Fibroblast of lung (primary cell): ENCODE measurements at regions not wholly inside any gene's neighbourhood (a gene's known extent, or its start where the extent isn't known, plus 50 kb on each side); places are given as distances from the start of the nearest gene placed in this dataset.

Experiments
- DNase-seq, 2 donors: peaks; one replicate each; pipeline versions ENCODE4 v3.0.0 to v3.0.0-alpha.2; 2010; ENCODE audit warnings: low read depth in 2 of 2
- H2AFZ ChIP-seq: 2 replicates; pipeline ENCODE4 v1.5.1; 2012; ENCODE audit warnings: low read length, control low read depth, inconsistent platforms
- H3K27ac ChIP-seq: 2 replicates; pipeline ENCODE4 v1.5.1; 2011; ENCODE audit warnings: low read length, control low read depth; ENCODE audit not compliant: insufficient read depth
- H3K27me3 ChIP-seq: 2 replicates; pipeline ENCODE4 v1.5.1; 2011; ENCODE audit warnings: mild to moderate bottlenecking, low read length; ENCODE audit not compliant: control insufficient read depth, insufficient read depth
- H3K36me3 ChIP-seq: 2 replicates; pipeline ENCODE4 v1.5.1; 2011; ENCODE audit warnings: low read length; ENCODE audit not compliant: control insufficient read depth, insufficient read depth
- H3K4me1 ChIP-seq: 2 replicates; pipeline ENCODE4 v1.5.1; 2011; ENCODE audit warnings: low read length; ENCODE audit not compliant: control insufficient read depth, insufficient read depth; ENCODE audit errors: extremely low read depth
- H3K4me2 ChIP-seq: 2 replicates; pipeline ENCODE4 v1.5.1; 2011; ENCODE audit warnings: low read length, control low read depth; ENCODE audit not compliant: insufficient read depth; ENCODE audit errors: extremely low read depth
- H3K4me3 ChIP-seq, 4 experiments: fragments of 200-600 bp in 1 of 4; sonication (generic) in 1 of 4; replicated peaks in 1 of 4; 2 replicates each; pipeline ENCODE4 v1.5.1; 2011 to 2016; ENCODE audit warnings: low read length in 4 of 4, low read depth in 3 of 4, mild to moderate bottlenecking in 3 of 4, control low read depth in 2 of 4, inconsistent platforms in 1 of 4, mixed read lengths in 1 of 4; ENCODE audit not compliant: insufficient read depth in 1 of 4; ENCODE audit errors: control extremely low read depth in 1 of 4
- H3K79me2 ChIP-seq: 2 replicates; pipeline ENCODE4 v1.5.1; 2012; ENCODE audit warnings: mild to moderate bottlenecking, low read length, inconsistent platforms; ENCODE audit not compliant: control insufficient read depth, insufficient read depth
- H3K9ac ChIP-seq: 2 replicates; pipeline ENCODE4 v1.5.1; 2011; ENCODE audit warnings: mild to moderate bottlenecking, low read length, control low read depth; ENCODE audit not compliant: insufficient read depth
- H3K9me3 ChIP-seq: 2 replicates; pipeline ENCODE4 v1.5.1; 2012; ENCODE audit warnings: low read depth, low read length; ENCODE audit not compliant: control insufficient read depth, insufficient read depth
- H4K20me1 ChIP-seq: 2 replicates; pipeline ENCODE4 v1.5.1; 2011; ENCODE audit warnings: low read length; ENCODE audit not compliant: control insufficient read depth, insufficient read depth; ENCODE audit errors: extremely low read depth
- EZH2 ChIP-seq: IDR thresholded peaks from 2 replicates; pipeline ENCODE4 v1.5.1; 2012; ENCODE audit warnings: low read length, control low read depth, mild to moderate bottlenecking; ENCODE audit errors: missing control alignments
- TF ChIP-seq, protein P1 (sequence below), 2 donors: IDR thresholded peaks in 1 of 2; conservative IDR thresholded peaks in 1 of 2; 1 replicate in 1 of 2; 2 replicates in 1 of 2; pipeline ENCODE4 v1.5.1; 2011 to 2012; ENCODE audit warnings: low read length in 2 of 2, control low read depth in 1 of 2, inconsistent platforms in 1 of 2, low read depth in 1 of 2, mild to moderate bottlenecking in 1 of 2

- H3K36me3 ChIP-seq, result no peaks in the 10 kb centered on the region
- no peak overlapping the region for H3K4me2 ChIP-seq
- H4K20me1 ChIP-seq, result no peaks in the 10 kb centered on the region
- no peak overlapping the region for H3K27ac ChIP-seq
- H3K9ac ChIP-seq, result no peak overlapping the region
- H3K4me1 ChIP-seq, result no peaks in the 10 kb centered on the region
- H2AFZ ChIP-seq, result no peak overlapping the region
- H3K9me3 ChIP-seq, result no peaks in the 10 kb centered on the region
- H3K4me3 ChIP-seq, result no peak overlapping the region
- DNase-seq, result no peak
- no peaks in the 10 kb centered on the region for H3K79me2 ChIP-seq
- H3K27me3 ChIP-seq, result no peaks in the 10 kb centered on the region
- no peak for TF ChIP-seq EZH2
- TF ChIP-seq, protein P1, sequence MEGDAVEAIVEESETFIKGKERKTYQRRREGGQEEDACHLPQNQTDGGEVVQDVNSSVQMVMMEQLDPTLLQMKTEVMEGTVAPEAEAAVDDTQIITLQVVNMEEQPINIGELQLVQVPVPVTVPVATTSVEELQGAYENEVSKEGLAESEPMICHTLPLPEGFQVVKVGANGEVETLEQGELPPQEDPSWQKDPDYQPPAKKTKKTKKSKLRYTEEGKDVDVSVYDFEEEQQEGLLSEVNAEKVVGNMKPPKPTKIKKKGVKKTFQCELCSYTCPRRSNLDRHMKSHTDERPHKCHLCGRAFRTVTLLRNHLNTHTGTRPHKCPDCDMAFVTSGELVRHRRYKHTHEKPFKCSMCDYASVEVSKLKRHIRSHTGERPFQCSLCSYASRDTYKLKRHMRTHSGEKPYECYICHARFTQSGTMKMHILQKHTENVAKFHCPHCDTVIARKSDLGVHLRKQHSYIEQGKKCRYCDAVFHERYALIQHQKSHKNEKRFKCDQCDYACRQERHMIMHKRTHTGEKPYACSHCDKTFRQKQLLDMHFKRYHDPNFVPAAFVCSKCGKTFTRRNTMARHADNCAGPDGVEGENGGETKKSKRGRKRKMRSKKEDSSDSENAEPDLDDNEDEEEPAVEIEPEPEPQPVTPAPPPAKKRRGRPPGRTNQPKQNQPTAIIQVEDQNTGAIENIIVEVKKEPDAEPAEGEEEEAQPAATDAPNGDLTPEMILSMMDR (conservative IDR thresholded peaks at IDR 0.05 in 1 of 2, IDR thresholded peaks at IDR 0.05 in 1 of 2; ENCODE audit: low read depth in 1 of 2, low read length in 2 of 2), result no peak
These were observed 185.2 kb upstream of the RGMA start for GRCh38 chr15:93274257-93274656.

GRCh38 chr15:93271871-93272270 lies 182.9 kb upstream of the RGMA start:
- TF ChIP-seq EZH2, result no peak
- TF ChIP-seq, protein P1 (conservative IDR thresholded peaks at IDR 0.05 in 1 of 2, IDR thresholded peaks at IDR 0.05 in 1 of 2; ENCODE audit: low read depth in 1 of 2, low read length in 2 of 2), result no peak
- Histone ChIP-seq H2AFZ (no peak overlapping the region), H3K79me2 (no peaks in the 10 kb centered on the region), H3K4me2 (no peak overlapping the region), H3K9ac (no peak overlapping the region), H3K27ac (no peak overlapping the region), H3K36me3 (no peaks in the 10 kb centered on the region), H3K4me3 (no peak overlapping the region), H3K27me3 (no peaks in the 10 kb centered on the region), H3K9me3 (no peaks in the 10 kb centered on the region), H4K20me1 (no peaks in the 10 kb centered on the region), H3K4me1 (no peaks in the 10 kb centered on the region)
- no peak for DNase-seq

DNA sequence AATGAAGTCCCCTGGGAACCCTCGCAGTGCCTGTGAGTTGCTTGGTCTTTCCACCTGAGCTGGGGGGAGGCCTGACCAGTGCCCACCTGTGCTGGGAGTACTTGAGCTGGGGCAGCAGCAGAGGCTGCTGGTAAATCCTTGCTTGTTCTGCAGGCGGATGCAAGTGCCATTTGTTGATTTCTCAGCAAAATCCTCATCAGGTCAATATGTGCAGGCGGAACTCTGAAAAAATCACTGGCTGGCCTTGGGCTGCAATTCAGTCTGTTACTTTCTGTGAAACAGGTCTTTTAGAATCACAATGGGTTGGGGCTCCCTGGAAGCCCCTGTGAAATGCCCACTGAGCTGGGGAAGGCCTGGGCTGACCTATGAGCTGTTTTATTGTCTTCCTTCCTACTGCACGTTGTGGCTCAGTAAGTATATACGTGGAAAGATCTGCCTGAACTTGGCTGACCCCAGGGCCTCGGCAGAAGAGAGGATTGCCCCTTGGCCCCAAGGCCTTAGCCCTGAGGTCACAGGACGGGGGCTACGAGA lies 182.0 kb upstream of the RGMA start:
- Histone ChIP-seq H3K9me3 (no peaks in the 10 kb centered on the region), H4K20me1 (no peaks in the 10 kb centered on the region)

More for the DNA sequence above, 182.0 kb upstream of the RGMA start:
- no peak for TF ChIP-seq EZH2
- TF ChIP-seq, protein P1 (conservative IDR thresholded peaks at IDR 0.05 in 1 of 2, IDR thresholded peaks at IDR 0.05 in 1 of 2; ENCODE audit: low read depth in 1 of 2, low read length in 2 of 2), result no peak
- no peak for DNase-seq
- H3K4me3 ChIP-seq, result no peak overlapping the region
- H3K27me3 ChIP-seq, result no peaks in the 10 kb centered on the region
- H3K36me3 ChIP-seq, result no peaks in the 10 kb centered on the region
- no peak overlapping the region for H3K27ac ChIP-seq
- no peaks in the 10 kb centered on the region for H3K4me1 ChIP-seq
- H3K4me2 ChIP-seq, result no peak overlapping the region
- no peak overlapping the region for H2AFZ ChIP-seq
- no peak overlapping the region for H3K9ac ChIP-seq
- H3K79me2 ChIP-seq, result no peaks in the 10 kb centered on the region
